ENCODE measurements at regions not wholly inside any gene's neighbourhood (a gene's known extent, or its start where the extent isn't known, plus 50 kb on each side); places are given as distances from the start of the nearest gene placed in this dataset.

DNA sequence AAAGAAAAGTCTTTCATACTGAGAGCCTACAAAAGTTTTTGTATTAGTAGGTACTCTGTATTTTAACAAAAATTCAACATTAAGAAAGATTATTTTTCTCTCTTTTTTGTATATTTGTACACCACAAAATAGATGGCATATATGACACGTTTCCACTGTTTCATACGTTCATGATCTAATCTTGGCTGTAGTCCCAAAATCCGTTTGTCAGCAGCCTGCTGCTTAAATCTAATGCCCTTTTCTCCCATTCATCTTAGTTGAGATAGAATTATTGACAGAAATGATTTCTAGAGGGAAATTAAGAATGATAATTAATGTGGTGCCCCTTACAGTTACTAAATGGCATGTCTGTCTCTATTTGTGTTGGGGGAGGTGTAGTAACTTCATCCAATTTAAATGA is 140.7 kb upstream of the NOVA1 start (continued):
- TF ChIP-seq GFI1B (tag by site-specific recombination; IDR thresholded peaks at IDR 0.05) (no peak), ZNF223 (tag by site-specific recombination; IDR thresholded peaks at IDR 0.05) (no peak), FEZF1 (tag by site-specific recombination; IDR thresholded peaks at IDR 0.05) (no peak), ZNF174 (tag by site-specific recombination; IDR thresholded peaks at IDR 0.05) (no peak), ZNF510 (tag by site-specific recombination; IDR thresholded peaks at IDR 0.05; ENCODE audit: insufficient replicate concordance) (no peak)
- TF ChIP-seq, protein P1, sequence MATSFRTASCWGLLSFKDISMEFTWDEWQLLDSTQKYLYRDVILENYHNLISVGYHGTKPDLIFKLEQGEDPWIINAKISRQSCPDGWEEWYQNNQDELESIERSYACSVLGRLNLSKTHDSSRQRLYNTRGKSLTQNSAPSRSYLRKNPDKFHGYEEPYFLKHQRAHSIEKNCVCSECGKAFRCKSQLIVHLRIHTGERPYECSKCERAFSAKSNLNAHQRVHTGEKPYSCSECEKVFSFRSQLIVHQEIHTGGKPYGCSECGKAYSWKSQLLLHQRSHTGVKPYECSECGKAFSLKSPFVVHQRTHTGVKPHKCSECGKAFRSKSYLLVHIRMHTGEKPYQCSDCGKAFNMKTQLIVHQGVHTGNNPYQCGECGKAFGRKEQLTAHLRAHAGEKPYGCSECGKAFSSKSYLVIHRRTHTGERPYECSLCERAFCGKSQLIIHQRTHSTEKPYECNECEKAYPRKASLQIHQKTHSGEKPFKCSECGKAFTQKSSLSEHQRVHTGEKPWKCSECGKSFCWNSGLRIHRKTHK (tag by site-specific recombination; IDR thresholded peaks at IDR 0.05), result no peak
- TF ChIP-seq, protein P2, sequence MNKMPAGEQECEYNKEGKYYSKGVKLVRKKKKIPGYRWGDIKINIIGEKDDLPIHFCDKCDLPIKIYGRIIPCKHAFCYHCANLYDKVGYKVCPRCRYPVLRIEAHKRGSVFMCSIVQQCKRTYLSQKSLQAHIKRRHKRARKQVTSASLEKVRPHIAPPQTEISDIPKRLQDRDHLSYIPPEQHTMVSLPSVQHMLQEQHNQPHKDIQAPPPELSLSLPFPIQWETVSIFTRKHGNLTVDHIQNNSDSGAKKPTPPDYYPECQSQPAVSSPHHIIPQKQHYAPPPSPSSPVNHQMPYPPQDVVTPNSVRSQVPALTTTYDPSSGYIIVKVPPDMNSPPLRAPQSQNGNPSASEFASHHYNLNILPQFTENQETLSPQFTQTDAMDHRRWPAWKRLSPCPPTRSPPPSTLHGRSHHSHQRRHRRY (tag by site-specific recombination; IDR thresholded peaks at IDR 0.05), result no peak
- TF ChIP-seq, protein P3, sequence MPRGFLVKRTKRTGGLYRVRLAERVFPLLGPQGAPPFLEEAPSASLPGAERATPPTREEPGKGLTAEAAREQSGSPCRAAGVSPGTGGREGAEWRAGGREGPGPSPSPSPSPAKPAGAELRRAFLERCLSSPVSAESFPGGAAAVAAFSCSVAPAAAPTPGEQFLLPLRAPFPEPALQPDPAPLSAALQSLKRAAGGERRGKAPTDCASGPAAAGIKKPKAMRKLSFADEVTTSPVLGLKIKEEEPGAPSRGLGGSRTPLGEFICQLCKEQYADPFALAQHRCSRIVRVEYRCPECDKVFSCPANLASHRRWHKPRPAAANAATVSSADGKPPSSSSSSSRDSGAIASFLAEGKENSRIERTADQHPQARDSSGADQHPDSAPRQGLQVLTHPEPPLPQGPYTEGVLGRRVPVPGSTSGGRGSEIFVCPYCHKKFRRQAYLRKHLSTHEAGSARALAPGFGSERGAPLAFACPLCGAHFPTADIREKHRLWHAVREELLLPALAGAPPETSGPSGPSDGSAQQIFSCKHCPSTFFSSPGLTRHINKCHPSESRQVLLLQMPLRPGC (tag by site-specific recombination; IDR thresholded peaks at IDR 0.05), result no peak

DNA sequence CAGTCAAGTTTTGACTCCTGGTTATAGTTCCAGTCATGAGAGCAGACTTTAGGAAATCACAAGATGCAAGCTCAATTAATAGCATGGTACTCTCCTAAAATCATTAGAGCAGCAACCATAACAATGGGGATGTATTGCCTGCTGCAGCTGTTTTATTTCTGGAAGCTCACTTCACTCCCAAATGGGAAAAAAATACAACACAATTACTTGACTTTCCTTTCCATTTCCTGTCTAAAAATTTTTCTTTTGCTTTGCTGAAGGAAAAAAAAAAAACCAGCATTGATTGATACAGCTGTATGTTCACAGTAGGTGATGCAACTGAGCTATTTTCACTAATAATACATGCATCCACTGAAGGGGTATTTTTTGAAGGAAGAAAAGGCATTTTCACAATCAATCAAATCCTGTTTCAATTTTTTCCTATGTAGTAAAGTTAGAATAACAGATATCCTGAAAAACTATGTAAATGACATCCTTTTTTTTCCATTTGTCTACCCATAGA is 143.9 kb upstream of the NOVA1 start:
- H3K9me3 ChIP-seq (ENCODE audit: control insufficient read depth, insufficient read depth, low read depth, low read length), result no peaks in the 10 kb centered on the region
- ChIA-PET CTCF (no interaction called here), POLR2A (no interaction called here)
- TF ChIP-seq ZNF112 (tag by site-specific recombination; IDR thresholded peaks at IDR 0.05) (no peak), ZNF768 (tag by site-specific recombination; IDR thresholded peaks at IDR 0.05) (no peak)
- H3K36me3 ChIP-seq (ENCODE audit: control insufficient read depth in 2 of 2, insufficient read depth in 1 of 2, low read length in 2 of 2), result no peaks in the 10 kb centered on the region
- H3K27ac ChIP-seq (ENCODE audit: extremely low read depth, low read depth, low read length), result no peak overlapping the region
- no peaks in the 10 kb centered on the region for H3K4me1 ChIP-seq (ENCODE audit: control insufficient read depth, insufficient read depth, low read length)
- H3K4me3 ChIP-seq (ENCODE audit: low read depth, low read length), result no peak overlapping the region

DNA sequence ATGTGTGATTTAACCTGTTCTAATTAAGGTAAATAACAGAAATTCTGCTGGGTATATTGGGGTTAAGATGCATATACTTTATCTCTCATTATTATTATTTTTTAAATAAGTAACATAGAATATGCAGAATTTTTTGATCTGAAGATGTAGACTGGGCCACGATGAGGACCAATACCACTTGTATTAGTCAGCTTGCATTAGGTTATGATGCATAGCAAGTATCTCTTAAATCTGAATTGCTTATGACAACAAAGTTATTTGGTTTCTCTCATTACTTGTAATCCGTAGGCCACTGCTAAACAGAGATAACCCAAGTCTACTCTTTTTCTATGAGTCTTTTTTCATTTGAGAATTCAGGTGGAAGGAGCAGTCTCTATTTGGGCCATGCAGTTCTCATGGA is 145.5 kb upstream of the NOVA1 start:
- Histone ChIP-seq H3K27ac (ENCODE audit: extremely low read depth, low read depth, low read length) (no peak overlapping the region), H3K36me3 (ENCODE audit: control insufficient read depth in 2 of 2, insufficient read depth in 1 of 2, low read length in 2 of 2) (no peaks in the 10 kb centered on the region), H3K9me3 (ENCODE audit: control insufficient read depth, insufficient read depth, low read depth, low read length) (no peaks in the 10 kb centered on the region), H3K4me3 (ENCODE audit: low read depth, low read length) (no peak overlapping the region), H3K4me1 (ENCODE audit: control insufficient read depth, insufficient read depth, low read length) (no peaks in the 10 kb centered on the region)
- POLR2A ChIA-PET, result no interaction called here
- CTCF ChIA-PET, result no interaction called here
- no peak for TF ChIP-seq ZNF600 (tag by site-specific recombination; IDR thresholded peaks at IDR 0.05)

DNA sequence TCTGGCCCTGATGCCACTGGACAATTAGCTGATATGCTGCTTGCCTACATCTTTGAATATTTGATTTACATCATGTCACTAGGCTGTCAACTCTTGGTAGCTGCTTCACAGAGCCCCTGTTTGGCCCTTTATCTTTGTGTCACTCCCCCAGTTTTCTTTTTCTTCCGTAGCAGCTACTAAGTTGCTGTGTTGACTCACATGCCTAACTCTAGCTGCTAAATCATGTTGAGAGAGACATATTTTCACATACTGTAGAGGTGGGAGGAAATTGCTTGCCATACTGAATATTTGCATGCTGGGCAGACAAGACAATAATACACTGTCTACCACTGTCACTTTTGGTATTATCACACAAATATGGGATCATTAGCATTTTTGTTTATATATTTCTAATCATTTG is 147.1 kb upstream of the NOVA1 start:
- Histone ChIP-seq H3K4me1 (ENCODE audit: control insufficient read depth, insufficient read depth, low read length) (no peaks in the 10 kb centered on the region), H3K36me3 (ENCODE audit: control insufficient read depth in 2 of 2, insufficient read depth in 1 of 2, low read length in 2 of 2) (no peaks in the 10 kb centered on the region), H3K27ac (ENCODE audit: extremely low read depth, low read depth, low read length) (no peak overlapping the region), H3K4me3 (ENCODE audit: low read depth, low read length) (no peak overlapping the region), H3K9me3 (ENCODE audit: control insufficient read depth, insufficient read depth, low read depth, low read length) (no peaks in the 10 kb centered on the region)
- CTCF ChIA-PET, result no interaction called here
- POLR2A ChIA-PET, result no interaction called here
- TF ChIP-seq, protein P4, sequence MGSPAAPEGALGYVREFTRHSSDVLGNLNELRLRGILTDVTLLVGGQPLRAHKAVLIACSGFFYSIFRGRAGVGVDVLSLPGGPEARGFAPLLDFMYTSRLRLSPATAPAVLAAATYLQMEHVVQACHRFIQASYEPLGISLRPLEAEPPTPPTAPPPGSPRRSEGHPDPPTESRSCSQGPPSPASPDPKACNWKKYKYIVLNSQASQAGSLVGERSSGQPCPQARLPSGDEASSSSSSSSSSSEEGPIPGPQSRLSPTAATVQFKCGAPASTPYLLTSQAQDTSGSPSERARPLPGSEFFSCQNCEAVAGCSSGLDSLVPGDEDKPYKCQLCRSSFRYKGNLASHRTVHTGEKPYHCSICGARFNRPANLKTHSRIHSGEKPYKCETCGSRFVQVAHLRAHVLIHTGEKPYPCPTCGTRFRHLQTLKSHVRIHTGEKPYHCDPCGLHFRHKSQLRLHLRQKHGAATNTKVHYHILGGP (tag by site-specific recombination; IDR thresholded peaks at IDR 0.05), result no peak
- TF ChIP-seq ZNF292 (tag by site-specific recombination; IDR thresholded peaks at IDR 0.05; ENCODE audit: borderline replicate concordance, low read depth), result no peak
- TF ChIP-seq TCF7L2 (IDR thresholded peaks at IDR 0.05; ENCODE audit: borderline replicate concordance, low read depth, low read length), result no peak
- no peak for TF ChIP-seq ZNF114 (tag by site-specific recombination; IDR thresholded peaks at IDR 0.05)
- no peak for TF ChIP-seq ZNF560 (tag by site-specific recombination; IDR thresholded peaks at IDR 0.05; ENCODE audit: borderline replicate concordance)
- TF ChIP-seq ZSCAN23 (tag by site-specific recombination; IDR thresholded peaks at IDR 0.05), result no peak
- no peak for TF ChIP-seq ZNF146 (tag by site-specific recombination; IDR thresholded peaks at IDR 0.05)
- TF ChIP-seq ZNF747 (tag by site-specific recombination; IDR thresholded peaks at IDR 0.05), result no peak

Data from HEK293 (cell line).